TTC549 (cell line): ENCODE measurements at regions not wholly inside any gene's neighbourhood (a gene's known extent, or its start where the extent isn't known, plus 50 kb on each side); places are given as distances from the start of the nearest gene placed in this dataset.
"Not testable (repeated sequence)": the region's sequence is repeated elsewhere in the genome, so short reads cannot be mapped to it uniquely, and the experiment has no call there.

Source experiments
- FAIRE-seq: peaks from 2 replicates; lab custom pipeline; 2012; peaks lifted over from hg19 to GRCh38; lab: Jason Lieb, UNC

DNA sequence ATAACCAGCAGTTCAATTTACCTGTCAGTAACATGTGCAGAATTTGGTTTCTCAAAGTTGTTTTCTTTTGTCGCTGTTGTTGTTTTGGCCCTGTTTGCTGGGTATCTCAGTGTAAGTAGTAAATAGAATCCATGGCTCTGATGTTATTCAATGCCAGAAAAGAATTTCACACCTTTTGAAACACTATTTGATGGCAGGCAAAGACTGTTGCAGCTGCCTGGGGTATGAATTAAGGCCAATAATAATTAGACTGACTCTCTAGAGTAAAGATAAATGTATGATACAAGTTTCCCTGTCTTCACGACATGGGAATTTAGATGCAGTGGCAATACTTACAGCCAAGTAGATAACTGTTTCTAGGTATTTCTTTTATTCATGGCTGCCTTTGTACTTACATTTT is 281.4 kb downstream of the CD83 start:
- FAIRE-seq: no peak

DNA sequence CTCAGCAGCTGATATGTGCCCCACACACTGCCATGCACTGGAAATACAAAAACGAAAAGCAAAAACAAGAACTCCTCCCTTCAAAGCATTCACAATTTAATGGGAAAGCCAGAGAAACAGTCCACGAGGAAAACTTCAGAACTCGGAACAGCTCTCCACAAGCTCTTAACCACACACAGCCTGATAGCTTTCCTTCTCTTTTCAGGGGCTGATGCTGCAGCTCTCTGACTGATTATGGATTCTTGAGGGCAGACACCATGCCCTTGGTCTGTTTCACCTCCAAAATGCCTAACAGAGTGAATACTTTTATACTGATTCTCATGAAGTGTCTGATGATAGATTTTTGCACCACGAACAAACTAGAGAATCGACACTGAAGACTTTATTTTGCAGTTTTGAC is 282.1 kb downstream of the CD83 start:
- FAIRE-seq: no peak

DNA sequence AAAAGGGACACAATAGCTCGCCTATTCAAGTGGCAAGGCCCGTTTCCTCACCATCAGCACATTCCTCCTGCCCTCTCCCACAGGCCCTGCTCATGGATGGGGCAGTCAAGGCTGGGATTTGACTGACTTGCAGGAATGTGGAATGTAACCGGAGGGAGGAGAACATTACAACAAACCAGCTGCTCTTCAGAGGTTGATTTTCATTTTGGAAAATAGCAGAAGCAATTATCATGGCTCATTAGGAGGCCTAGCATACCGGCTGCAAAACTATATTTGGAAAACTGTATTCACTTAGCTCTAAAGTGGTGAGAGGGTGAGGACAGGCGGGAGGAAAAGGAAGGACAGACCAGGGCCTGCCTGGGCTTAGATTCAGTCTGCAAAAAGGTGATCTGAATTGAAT is 283.7 kb downstream of the CD83 start:
- no peak for FAIRE-seq

DNA sequence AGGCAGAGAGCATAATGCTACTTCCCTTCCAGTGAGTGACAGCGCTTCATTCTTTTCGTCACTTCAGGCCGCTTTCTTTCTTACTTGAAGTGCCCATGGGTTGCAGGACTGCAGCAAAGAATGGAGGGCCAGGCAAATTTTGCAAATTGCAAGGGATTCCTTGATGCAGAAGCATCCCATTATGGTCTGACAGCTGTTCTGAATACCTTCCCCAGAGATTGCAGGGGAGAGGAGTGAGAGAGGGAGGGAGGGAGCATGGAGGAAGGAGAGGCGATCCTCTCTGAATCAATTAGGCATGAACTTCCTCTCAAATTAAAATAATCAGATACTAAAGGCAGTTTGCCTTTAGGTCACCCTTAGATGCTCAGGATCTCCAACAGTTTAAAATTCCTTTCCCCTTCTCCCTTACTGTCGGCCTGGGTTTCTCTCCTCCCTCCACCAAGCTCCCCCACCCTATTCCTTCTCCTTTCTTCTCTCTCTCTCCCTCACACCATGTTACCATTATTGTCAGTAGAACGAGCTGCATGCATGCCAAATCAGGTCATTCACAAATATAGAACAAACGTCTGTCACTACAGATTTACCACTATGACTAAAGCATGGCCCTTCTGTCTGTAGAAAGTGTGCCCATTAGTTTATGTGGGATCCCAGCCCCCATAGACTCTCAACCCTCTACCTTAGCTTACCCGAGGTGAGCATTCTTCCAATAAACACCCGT is 289.2 kb downstream of the CD83 start:
- no peak for FAIRE-seq

DNA sequence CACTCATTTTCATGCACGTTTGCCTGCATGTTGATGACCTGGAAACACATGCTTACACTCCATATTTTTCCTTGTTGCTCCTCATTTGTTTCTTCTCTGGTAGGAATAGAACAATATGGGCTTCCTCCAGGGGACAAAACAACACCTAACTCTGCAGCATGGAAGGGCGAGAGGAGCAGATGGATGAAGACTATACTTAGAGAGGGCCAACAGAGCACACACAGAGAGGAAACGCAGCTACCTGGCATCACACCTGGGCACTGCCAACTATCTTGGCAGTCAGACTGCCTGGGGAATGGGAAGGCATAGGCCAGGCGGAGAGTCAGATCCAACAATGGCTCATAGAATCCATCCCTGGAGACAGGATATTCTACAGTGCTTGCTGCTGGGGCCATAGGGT is 290.9 kb downstream of the CD83 start:
- no peak for FAIRE-seq

DNA sequence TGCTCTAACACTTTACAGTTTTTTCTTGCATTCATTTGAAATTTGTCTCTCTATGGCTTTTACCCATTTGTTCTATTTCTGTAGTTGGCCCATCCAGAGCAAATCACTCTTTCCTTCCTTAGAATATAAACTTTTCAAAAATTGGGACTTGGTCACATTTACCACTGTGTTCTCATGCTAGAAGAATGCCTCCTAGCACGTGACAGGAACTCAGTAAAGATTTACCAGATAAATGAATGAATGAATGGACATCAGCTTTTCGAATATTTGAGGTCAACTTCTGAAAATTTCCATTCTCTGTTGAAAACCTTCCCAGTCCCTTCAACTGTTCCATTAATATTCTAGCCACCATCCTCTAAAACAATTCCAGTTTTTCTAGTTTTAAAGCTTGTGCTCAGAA is 294.5 kb downstream of the CD83 start:
- no peak for FAIRE-seq

DNA sequence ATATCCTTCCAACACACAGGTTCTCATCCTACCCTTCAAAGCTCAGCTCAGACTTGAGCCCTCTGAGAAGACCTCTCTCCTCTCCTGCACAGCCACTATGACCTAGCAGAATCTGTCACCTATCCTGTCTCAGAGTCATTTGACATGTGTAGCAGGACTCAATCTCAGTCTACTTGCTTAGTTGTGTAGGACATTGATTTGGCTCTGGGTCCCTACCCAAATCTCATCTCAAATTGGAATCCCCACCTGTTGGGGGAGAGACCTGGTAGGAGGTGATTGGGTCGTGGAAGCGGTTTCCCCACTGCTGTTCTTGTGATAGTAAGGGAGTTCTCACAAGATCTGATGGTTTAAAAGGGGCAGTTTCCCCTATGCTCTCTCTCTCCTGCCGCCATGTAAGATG is 297.9 kb downstream of the CD83 start:
- FAIRE-seq: no peak

DNA sequence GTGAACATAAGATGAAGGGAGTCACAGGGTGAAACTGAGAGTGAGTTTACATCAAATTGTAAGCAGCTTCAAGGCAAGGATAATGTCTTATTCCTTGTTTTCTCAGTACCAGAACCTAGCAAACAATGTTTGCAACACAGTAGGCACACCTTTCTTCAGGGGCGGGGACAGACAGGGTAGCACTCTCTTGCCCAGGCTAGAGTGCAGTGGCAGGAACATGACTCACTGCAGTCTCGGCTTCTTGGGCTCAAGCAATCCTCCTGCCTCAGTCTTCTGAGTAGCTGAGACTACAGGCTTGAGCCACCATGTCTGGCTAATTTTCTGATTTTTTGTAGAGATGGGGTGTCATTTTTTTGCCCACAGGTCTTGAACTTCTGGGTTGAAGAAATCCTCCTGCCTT is 299.8 kb downstream of the CD83 start:
- FAIRE-seq: no peak

DNA sequence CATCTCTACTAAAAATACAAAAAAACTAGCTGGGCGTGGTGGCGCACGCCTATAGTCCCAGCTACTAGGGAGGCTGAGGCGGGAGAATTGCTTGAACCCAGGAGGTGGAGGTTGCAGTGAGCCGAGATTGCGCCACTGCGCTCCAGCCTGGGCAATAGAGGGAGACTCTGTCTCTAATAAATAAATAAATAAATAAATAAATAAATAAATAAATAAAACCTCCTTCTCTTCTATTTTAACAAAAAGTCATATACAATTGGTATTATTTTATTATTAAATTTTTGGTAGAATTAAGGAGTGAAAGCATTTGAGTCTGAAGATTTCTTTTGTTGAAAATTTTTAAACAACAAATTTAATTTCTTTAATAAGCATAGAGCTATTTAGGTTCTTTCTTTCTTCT is 301.7 kb downstream of the CD83 start:
- not testable (repeated sequence) for FAIRE-seq

DNA sequence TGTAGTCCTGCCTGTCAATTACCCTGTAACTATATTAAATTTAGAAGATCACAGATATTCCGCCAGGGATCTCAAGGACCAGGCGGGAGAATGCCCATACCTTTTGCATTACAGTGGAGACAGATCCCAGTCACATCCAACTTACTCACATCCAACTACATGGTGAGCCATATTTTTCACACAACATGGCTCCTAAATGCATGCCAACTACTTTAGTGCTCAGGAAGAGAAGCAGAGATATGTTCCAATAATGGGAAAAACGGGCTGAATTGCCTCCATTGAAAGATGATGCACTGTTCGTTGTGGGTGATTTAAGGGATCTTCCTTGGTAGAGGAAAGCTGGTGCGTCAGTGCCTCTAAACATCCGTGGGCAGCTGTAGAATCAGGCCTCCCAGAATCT is 304.5 kb downstream of the CD83 start:
- no peak for FAIRE-seq

DNA sequence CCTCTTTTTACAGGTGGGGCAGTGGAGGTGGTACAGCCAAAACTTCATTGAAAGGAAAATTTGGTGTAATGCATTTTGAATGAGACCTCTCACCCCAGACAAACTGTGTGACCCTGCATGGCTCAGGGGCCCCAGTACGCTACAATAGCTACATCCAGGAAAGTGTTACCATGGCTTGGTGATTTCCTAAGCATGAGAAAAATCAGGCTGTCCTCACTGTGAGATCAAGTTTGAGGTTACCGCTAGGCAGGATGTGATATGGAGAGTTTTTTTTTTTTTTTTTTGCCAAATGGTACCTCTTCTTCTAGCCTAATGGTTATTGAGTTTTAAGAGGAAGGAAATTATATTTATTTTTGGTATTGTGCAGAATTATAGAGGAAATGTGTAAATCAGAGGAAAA is 305.3 kb downstream of the CD83 start:
- FAIRE-seq: no peak

DNA sequence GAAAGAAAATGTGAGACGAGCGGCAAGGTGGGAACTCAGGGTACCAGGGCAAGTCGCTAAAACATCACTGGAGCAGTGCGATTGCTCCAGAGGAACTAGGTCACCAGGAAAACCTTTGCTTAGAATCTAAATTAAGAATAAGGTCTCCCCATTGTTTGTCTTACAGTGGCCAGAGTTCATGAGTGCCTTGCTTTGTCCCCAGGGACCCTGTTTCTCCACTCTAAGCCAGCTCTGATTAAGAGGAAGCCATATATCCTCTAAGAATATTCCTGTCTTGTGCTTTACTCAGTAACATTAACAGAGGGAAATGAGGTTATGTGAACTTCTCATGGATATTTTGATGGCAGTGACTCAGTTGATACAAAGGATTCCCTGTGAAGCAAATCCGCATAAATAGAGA is 305.8 kb downstream of the CD83 start:
- FAIRE-seq: no peak

DNA sequence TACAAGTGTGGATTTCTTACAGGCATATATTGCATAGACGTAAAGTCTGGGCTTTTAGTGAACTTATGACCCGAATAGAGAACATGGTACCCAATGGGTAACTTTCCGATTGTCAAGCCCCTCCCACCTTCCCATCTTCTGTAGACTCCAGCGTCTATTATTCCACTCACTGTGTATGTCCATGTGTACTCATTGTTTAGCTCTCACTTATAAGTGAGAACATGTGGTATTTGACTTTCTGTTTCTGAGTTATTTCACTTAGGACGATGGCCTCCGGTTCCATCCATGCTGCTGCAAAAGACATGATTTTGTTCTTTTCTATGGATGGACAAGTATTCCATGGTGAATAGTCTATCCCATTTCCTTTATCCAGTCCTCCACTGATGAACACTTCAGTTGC is 306.4 kb downstream of the CD83 start:
- FAIRE-seq: no peak

DNA sequence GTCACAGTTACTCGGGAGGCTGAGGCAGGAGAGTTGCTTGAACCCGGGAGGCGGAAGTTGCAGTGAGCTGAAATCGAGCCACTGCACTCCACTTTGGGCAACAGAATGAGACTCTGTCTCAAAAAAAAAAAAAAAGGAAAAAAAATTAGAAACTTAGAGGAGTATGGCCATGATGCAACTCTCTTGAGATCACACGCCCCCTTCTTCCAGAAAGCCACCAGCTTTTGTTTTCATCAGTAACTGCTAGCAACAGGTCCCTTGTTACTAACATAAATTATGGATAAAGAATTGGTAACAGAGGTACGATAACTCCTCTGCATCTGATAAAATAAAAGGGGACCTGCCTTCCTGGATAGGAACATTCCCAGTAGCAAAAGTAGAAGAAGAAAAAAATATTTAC is 308.2 kb downstream of the CD83 start:
- no peak for FAIRE-seq

DNA sequence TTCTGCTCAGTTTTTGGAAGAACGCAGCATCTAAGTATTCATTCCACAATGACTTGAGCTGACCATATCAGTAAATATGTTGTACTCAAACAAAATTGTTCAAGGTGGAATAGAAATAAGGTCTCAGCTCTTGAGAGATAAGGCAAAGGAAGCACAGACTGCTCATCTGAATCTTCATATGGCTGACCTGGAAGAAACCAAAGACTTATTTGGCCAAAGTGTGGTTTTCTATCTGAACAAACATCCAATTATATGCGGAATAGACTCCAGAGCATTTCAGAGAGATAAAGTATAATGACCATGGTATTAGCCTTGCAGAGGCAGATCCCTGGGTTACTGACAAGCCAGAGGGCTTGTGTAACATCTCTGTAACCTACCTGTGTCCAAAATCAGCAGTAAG is 308.7 kb downstream of the CD83 start:
- no peak for FAIRE-seq

DNA sequence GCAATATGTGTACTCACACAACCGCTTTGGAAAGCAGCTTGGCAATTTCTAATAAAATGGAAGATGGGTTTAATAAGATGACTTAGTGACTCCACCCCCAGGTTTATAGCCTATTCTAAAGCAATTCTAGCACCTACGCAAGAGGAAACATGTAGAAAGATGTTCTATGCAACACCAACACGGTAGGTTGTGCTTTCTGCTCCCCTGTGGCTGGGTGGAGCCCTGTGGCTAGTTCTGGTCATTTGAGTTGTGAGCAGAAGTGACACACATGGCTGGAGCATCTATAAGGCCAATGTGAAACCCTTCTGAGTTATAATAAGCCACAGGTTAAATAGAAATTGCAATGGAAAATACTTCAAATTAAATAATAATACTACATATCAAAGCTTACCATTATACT is 310.7 kb downstream of the CD83 start:
- no peak for FAIRE-seq

DNA sequence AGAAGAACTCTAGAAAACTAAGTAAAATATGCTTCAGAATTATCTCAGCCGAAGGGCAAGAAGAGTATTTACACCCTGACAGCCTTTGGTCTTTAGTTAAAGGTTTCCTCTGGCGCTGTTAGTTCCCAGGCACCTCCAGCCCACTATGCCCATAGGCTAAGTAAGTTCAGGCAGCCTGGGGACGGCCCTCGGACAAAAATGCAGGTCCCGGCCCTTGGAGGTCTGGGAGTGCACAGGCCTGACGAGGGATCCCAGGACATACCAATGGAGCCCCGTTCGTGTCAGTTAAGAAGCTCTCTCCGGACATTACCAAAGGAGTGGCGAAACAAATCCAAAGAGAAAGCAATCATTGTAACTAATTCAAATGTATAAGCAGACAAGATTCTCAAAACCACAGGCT is 311.8 kb downstream of the CD83 start:
- no peak for FAIRE-seq

DNA sequence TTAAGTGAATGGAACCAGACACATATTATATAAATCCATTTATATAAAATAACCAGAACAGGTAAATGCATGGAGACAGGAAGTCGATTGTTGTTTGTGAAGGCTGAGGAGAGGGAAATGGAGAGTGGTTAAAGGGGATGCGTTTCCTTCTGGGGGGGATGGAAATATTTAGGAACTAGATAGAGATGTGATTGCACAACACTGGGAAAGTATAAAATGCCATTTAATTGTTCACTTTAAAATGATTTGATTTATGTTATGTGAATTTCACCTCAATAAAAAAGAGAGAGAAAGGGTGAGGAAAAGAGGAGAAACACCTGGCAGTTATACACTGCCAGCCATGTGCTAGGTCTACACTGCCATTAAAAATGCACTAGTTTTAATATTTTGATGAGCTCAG is 312.6 kb downstream of the CD83 start:
- no peak for FAIRE-seq

DNA sequence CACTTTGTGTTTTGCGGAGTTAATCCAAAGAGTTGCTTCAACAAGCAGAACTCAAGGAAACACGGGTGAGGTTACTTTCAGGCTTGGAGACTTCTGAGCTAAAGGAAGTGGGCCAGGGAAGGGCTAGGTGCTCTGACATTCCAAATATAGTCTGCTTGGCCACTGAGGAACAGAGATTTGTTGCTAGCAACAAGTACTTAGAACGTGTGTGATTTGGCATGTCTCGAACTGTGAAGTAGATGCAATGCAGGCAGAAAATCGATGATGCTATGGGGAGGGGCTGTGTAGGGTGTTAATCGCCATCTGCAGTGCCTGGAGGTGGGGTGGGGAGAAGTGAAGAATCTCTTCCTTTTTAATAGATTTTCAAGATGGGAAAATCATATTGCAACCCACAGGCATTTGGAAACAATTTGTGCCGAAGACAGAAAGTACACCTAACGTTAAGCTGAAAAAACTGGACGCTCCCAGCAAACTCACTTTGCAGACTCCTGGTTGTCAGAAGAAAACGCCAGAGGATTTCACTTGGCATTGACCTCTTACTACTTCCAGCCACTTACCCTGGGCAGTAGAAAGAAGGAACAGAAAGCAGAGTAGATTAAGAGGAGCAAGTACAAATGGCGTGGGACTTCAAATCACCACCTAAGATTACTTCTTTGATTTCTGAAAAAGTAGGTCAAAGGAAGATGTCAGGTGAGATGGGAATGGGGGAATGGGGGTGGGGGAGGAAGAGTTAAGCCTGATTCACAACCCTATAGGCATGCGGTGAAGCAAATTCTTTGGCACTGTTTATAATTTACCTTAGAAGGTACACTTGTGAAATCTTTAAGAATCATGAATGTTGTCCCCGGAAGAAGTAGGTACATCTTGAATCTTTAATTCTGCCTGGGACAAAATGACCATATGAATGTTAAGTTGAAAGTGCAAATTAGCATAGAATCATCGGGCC is 314.1 kb downstream of the CD83 start:
- FAIRE-seq: no peak

DNA sequence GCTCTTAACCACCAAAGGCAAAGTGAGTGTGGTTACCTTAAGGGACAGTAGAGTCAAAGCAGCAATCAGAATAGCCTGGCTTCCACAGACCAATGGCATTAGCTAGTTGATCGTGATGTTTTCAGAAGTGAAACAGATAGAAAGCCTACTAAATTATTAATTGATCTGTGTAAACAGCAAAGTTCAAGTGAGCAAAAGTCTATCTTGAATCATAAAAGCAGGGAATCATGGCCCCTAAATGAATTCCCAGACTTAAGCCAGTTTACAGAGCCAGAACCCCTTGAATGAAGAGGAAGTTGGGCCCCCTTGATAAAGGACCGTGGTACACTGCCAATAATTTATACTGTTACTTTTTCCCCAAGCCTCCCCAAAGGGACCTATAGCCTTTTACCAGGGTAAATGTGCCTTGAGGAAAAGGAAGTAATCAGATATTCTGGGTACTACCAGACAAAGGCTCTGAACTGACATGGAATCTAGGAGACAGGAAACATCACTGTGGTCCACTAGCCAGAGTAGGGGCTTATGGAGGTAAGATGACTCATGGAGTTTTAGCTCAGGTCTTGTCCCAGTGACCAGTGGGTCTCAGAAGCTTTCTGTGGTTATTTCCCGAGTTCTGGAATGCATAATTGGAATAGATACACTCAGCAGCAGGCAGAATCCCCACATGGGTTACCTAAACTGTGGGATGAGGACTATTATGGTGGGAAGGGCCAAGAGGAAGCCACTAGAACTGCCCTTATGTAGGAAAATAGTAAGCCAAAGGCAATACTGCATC is 317.5 kb downstream of the CD83 start:
- FAIRE-seq: no peak

DNA sequence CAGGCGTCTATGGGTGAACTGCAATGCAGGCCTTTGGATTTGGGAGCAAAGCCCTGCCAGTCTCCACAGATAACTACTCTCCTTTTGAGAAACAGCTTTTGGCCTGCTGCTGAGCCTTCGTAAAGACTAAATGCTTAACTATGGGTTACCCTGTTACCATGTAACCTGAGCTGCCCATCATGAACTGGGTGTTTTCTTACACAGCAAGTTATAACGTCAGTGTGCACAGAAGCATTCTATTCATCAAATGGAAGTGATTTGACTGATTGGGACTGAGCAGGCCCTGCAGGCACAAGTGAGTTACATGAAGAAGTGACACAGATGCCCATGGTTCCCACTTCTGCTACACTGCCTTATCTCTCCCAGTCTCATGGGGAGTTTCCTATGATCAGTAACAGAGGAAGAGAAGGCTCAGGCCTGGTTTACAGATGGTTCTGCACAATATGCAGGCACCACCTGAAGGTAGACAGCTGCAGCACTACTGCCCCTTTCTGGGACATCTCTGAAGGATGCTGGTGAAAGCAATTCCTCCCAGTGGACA is 319.1 kb downstream of the CD83 start:
- no peak for FAIRE-seq

DNA sequence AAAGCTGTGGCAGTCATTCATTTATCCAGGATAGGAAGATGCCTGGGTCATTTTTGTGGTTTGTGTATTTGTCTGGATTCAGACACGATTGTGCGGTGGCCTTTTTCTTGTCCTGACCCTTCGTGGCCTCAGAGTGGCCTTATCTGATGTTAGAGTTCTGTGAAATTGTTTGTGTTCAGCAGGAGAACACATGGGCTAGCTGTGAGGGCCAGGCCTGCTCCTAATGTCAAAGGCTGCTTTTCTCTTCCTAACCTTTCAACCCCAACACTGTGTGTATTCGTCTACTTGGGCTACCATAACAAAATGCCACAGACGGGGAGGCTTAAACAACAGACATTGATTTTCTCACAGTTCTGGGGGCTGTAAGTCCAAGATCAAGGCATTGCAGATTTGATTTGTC is 321.8 kb downstream of the CD83 start:
- no peak for FAIRE-seq
